ENCODE measurements at regions not wholly inside any gene's neighbourhood (a gene's known extent, or its start where the extent isn't known, plus 50 kb on each side); places are given as distances from the start of the nearest gene placed in this dataset.

GRCh38 chr2:7719876-7720275, 802.7 kb downstream of the RNF144A start:
- DNase-seq (ENCODE audit: low read depth in 2 of 2): no peak

GRCh38 chr2:7721413-7721995, 804.3 kb downstream of the RNF144A start:
- DNase-seq (ENCODE audit: low read depth in 2 of 2): no peak

- no peak for DNase-seq (ENCODE audit: low read depth in 2 of 2)
Observed at GRCh38 chr2:7722212-7722910, 805.1 kb downstream of the RNF144A start.

GRCh38 chr2:7724336-7724735, 807.1 kb downstream of the RNF144A start:
- no peak for DNase-seq (ENCODE audit: low read depth in 2 of 2)

GRCh38 chr2:7725171-7725849, 808.1 kb downstream of the RNF144A start:
- no peak for DNase-seq (ENCODE audit: low read depth in 2 of 2)

GRCh38 chr2:7725850-7726242, 808.6 kb downstream of the RNF144A start:
- DNase-seq (ENCODE audit: low read depth in 2 of 2): no peak

GRCh38 chr2:7726989-7727388, 809.8 kb downstream of the RNF144A start:
- no peak for DNase-seq (ENCODE audit: low read depth in 2 of 2)

- DNase-seq (ENCODE audit: low read depth in 2 of 2): no peak
Observed at GRCh38 chr2:7728388-7728787, 811.2 kb downstream of the RNF144A start.

GRCh38 chr2:7730449-7730848, 813.2 kb downstream of the RNF144A start:
- no peak for DNase-seq (ENCODE audit: low read depth in 2 of 2)

- DNase-seq (ENCODE audit: low read depth in 2 of 2): no peak
Observed at GRCh38 chr2:7730990-7731389, 813.8 kb downstream of the RNF144A start.

GRCh38 chr2:7732497-7732896, 815.3 kb downstream of the RNF144A start:
- DNase-seq (ENCODE audit: low read depth in 2 of 2): no peak

- no peak for DNase-seq (ENCODE audit: low read depth in 2 of 2)
Observed at GRCh38 chr2:7736646-7737305, 819.6 kb downstream of the RNF144A start.

- no peak for DNase-seq (ENCODE audit: low read depth in 2 of 2)
Observed at GRCh38 chr2:7738596-7738995, 821.4 kb downstream of the RNF144A start.

- no peak for DNase-seq (ENCODE audit: low read depth in 2 of 2)
Observed at GRCh38 chr2:7740114-7740513, 822.9 kb downstream of the RNF144A start.

- DNase-seq (ENCODE audit: low read depth in 2 of 2): no peak
Observed at GRCh38 chr2:7742301-7742700, 825.1 kb downstream of the RNF144A start.

- DNase-seq (ENCODE audit: low read depth in 2 of 2): no peak
Observed at GRCh38 chr2:7744827-7745226, 827.6 kb downstream of the RNF144A start.

- DNase-seq (ENCODE audit: low read depth in 2 of 2): no peak
Observed at GRCh38 chr2:7745369-7745768, 828.2 kb downstream of the RNF144A start.

GRCh38 chr2:7748717-7749415, 831.7 kb downstream of the RNF144A start:
- DNase-seq (ENCODE audit: low read depth in 2 of 2): no peak

GRCh38 chr2:7749895-7750559, 832.8 kb downstream of the RNF144A start:
- DNase-seq (ENCODE audit: low read depth in 2 of 2): no peak

GRCh38 chr2:7752291-7752690, 835.1 kb downstream of the RNF144A start:
- DNase-seq (ENCODE audit: low read depth in 2 of 2): no peak

- DNase-seq (ENCODE audit: low read depth in 2 of 2): no peak
Observed at GRCh38 chr2:7753777-7754176, 836.6 kb downstream of the RNF144A start.
